ENCODE measurements at regions not wholly inside any gene's neighbourhood (a gene's known extent, or its start where the extent isn't known, plus 50 kb on each side); places are given as distances from the start of the nearest gene placed in this dataset.
"Not testable (repeated sequence)": the region's sequence is repeated elsewhere in the genome, so short reads cannot be mapped to it uniquely, and the experiment has no call there.

- DNase-seq (ENCODE audit: low read depth); H3K4me3 ChIP-seq (replicated peaks; ENCODE audit: low read depth, low read length): not testable (repeated sequence)
Measured at GRCh38 chr6:93829757-93830156, 410.4 kb upstream of the EPHA7 start.

- no peak for TF ChIP-seq CTCF (IDR thresholded peaks at IDR 0.05; ENCODE audit: low read length, missing control alignments)
- DNase-seq (ENCODE audit: low read depth): no peak
- H3K4me3 ChIP-seq (replicated peaks; ENCODE audit: low read depth, low read length): no peak overlapping the region
Measured at GRCh38 chr6:93829009-93829408, 409.6 kb upstream of the EPHA7 start.

- no peak overlapping the region for H3K4me3 ChIP-seq (replicated peaks; ENCODE audit: low read depth, low read length)
- no peak for TF ChIP-seq CTCF (IDR thresholded peaks at IDR 0.05; ENCODE audit: low read length, missing control alignments)
- DNase-seq (ENCODE audit: low read depth): no peak
Measured at GRCh38 chr6:93828553-93828952, 409.2 kb upstream of the EPHA7 start.

- no peak overlapping the region for H3K4me3 ChIP-seq (replicated peaks; ENCODE audit: low read depth, low read length)
- TF ChIP-seq CTCF (IDR thresholded peaks at IDR 0.05; ENCODE audit: low read length, missing control alignments): no peak
- no peak for DNase-seq (ENCODE audit: low read depth)
Measured at GRCh38 chr6:93827728-93828127, 408.4 kb upstream of the EPHA7 start.

- TF ChIP-seq CTCF (IDR thresholded peaks at IDR 0.05; ENCODE audit: low read length, missing control alignments): no peak
- no peak overlapping the region for H3K4me3 ChIP-seq (replicated peaks; ENCODE audit: low read depth, low read length)
- no peak for DNase-seq (ENCODE audit: low read depth)
Measured at GRCh38 chr6:93825950-93826349, 406.6 kb upstream of the EPHA7 start.

- no peak for DNase-seq (ENCODE audit: low read depth)
- no peak for TF ChIP-seq CTCF (IDR thresholded peaks at IDR 0.05; ENCODE audit: low read length, missing control alignments)
- no peak overlapping the region for H3K4me3 ChIP-seq (replicated peaks; ENCODE audit: low read depth, low read length)
Measured at GRCh38 chr6:93823489-93823888, 404.1 kb upstream of the EPHA7 start.

- no peak overlapping the region for H3K4me3 ChIP-seq (replicated peaks; ENCODE audit: low read depth, low read length)
- DNase-seq (ENCODE audit: low read depth): no peak
- no peak for TF ChIP-seq CTCF (IDR thresholded peaks at IDR 0.05; ENCODE audit: low read length, missing control alignments)
Measured at GRCh38 chr6:93822434-93823265, 403.3 kb upstream of the EPHA7 start.

Data from fibroblast of pulmonary artery (primary cell).